ENCODE measurements at regions not wholly inside any gene's neighbourhood (a gene's known extent, or its start where the extent isn't known, plus 50 kb on each side); places are given as distances from the start of the nearest gene placed in this dataset.

GRCh38 chr1:37243368-37244082, 209.2 kb upstream of the GRIK3 start:
- TF ChIP-seq CTCF (conservative IDR thresholded peaks at IDR 0.05 in 1 of 2, IDR thresholded peaks at IDR 0.05 in 1 of 2; ENCODE audit: extremely low read depth in 1 of 2, insufficient read depth in 1 of 2, low read depth in 1 of 2, low read length in 2 of 2) (no peak), EZH2 (IDR thresholded peaks at IDR 0.05; ENCODE audit: borderline replicate concordance, low read length) (no peak)
